Tibial artery (tissue), 4 donors: ENCODE measurements at regions not wholly inside any gene's neighbourhood (a gene's known extent, or its start where the extent isn't known, plus 50 kb on each side); places are given as distances from the start of the nearest gene placed in this dataset.
"Not testable (repeated sequence)": the region's sequence is repeated elsewhere in the genome, so short reads cannot be mapped to it uniquely, and the experiment has no call there.

Source experiments
- DNase-seq, 2 donors: peaks; one replicate each; pipeline ENCODE4 v3.0.0-alpha.2; 2019
- H3K27ac ChIP-seq, 2 donors: fragments of 200-600 bp; sonication (generic) in 1 of 2; 1 replicate in 1 of 2; 2 replicates in 1 of 2; pipeline ENCODE4 v1.5.1; 2018 to 2019; ENCODE audit warnings: mild to moderate bottlenecking in 1 of 2
- H3K27me3 ChIP-seq, 2 donors: fragments of 200-600 bp; sonication (generic) in 1 of 2; one replicate each; pipeline versions ENCODE4 v1.5.1 to v1.6.0; 2016 to 2019
- H3K36me3 ChIP-seq, 3 donors: fragments of 200-600 bp; sonication (generic) in 2 of 3; one replicate each; pipeline ENCODE4 v1.5.1; 2016 to 2019; ENCODE audit warnings: mild to moderate bottlenecking in 2 of 3
- H3K4me1 ChIP-seq, 4 donors: fragments of 200-600 bp; sonication (generic) in 2 of 4; 1 replicate in 3 of 4; 2 replicates in 1 of 4; pipeline ENCODE4 v1.5.1; 2016 to 2019
- H3K4me3 ChIP-seq, 2 donors: fragments of 200-600 bp; sonication (generic) in 1 of 2; 1 replicate in 1 of 2; 2 replicates in 1 of 2; pipeline ENCODE4 v1.5.1; 2018 to 2019; ENCODE audit warnings: mild to moderate bottlenecking in 2 of 2
- H3K9me3 ChIP-seq, 3 donors: fragments of 200-600 bp; sonication (generic) in 1 of 3; one replicate each; pipeline ENCODE4 v1.5.1; 2016 to 2019
- CTCF ChIP-seq, 2 experiments: fragments of 200-600 bp in 1 of 2; fragments of 450-650 bp in 1 of 2; IDR thresholded peaks; one replicate each; pipeline ENCODE4 v1.5.1; 2017 to 2019; ENCODE audit warnings: antibody characterized with exemption in 2 of 2, mild to moderate bottlenecking in 1 of 2, moderate library complexity in 1 of 2
- intact Hi-C: fragments of 100-400 bp; cut with DNase I; formaldehyde crosslinking; loops from one replicate; pipeline ENCODE4 v1.15.0; 2023; ENCODE audit warnings: low total_unique reads

- no peak overlapping the region for H3K4me3 ChIP-seq
- no peaks in the 10 kb centered on the region for H3K9me3 ChIP-seq
- H3K36me3 ChIP-seq = no peaks in the 10 kb centered on the region
- no peaks in the 10 kb centered on the region for H3K4me1 ChIP-seq
- no peaks in the 10 kb centered on the region for H3K27me3 ChIP-seq
- H3K27ac ChIP-seq = no peak overlapping the region
- intact Hi-C loops = no loop called here
- TF ChIP-seq CTCF (IDR thresholded peaks at IDR 0.05) = no peak
- DNase-seq = no peak
Measured at GRCh38 chr16:9160551-9160911, 69.1 kb downstream of the HAPSTR1 start.

DNA sequence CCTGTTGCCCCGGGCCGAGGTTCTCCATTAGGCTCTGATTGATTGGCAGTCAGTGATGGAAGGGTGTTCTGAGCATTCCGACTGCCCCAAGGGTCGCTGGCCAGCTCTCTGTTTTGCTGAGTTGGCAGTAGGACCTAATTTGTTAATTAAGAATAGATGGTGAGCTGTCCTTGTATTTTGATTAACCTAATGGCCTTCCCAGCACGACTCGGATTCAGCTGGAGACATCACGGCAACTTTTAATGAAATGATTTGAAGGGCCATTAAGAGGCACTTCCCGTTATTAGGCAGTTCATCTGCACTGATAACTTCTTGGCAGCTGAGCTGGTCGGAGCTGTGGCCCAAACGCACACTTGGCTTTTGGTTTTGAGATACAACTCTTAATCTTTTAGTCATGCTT lies 74.2 kb downstream of the HAPSTR1 start:
- Histone ChIP-seq H3K9me3 (no peaks in the 10 kb centered on the region), H3K27me3 (no peaks in the 10 kb centered on the region), H3K36me3 (no peaks in the 10 kb centered on the region), H3K4me3 (no peak overlapping the region), H3K4me1 (no peaks in the 10 kb centered on the region), H3K27ac (no peak overlapping the region)
- no peak for TF ChIP-seq CTCF (IDR thresholded peaks at IDR 0.05)
- DNase-seq = no peak
- intact Hi-C loops = no loop called here

DNA sequence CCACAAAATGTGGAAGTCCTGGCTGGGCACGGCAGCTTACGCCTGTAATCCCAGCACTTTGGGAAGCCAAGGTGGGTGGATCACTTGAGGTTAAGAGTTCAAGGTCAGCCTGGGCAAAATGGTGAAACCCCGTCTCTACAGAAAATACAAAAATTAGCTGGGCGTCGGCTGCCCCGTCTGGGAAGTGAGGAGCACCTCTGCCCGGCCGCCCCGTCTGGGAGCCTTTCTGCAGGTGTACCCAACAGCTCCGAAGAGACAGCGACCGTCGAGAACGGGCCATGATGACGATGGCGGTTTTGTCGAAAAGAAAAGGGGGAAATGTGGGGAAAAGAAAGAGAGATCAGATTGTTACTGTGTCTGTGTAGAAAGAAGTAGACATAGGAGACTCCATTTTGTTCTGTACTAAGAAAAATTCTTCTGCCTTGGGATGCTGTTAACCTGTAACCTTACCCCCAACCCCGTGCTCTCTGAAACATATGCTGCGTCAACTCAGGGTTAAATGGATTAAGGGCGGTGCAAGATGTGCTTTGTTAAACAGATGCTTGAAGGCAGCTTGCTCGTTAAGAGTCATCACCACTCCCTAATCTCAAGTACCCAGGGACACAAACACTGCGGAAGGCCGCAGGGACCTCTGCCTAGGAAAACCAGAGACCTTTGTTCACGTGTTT lies 75.0 kb downstream of the HAPSTR1 start:
- H3K4me1 ChIP-seq, intact Hi-C loops, H3K27me3 ChIP-seq, H3K4me3 ChIP-seq, H3K27ac ChIP-seq, H3K36me3 ChIP-seq, DNase-seq, H3K9me3 ChIP-seq: not testable (repeated sequence)

DNA sequence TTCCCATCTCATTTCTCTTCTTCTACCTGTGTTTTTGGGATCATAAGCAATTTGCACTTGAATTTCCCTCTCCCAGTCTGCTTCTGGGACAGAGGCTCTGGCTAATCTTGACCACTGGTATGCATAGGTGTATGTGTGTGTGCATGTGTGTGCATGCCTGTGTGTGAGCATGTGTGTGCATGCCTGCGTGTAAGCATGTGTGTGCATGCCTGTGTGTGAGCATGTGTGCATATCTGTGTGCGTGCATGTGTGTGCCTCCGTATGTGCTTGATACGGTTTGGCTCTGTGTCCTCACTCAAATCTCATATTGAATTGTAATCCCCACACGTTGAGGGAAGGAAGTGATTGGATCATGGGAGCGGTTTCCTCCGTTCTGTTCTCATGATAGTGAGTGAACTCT lies 77.7 kb downstream of the HAPSTR1 start:
- no peak overlapping the region for H3K27ac ChIP-seq
- intact Hi-C loops = no loop called here
- TF ChIP-seq CTCF (IDR thresholded peaks at IDR 0.05) = no peak

GRCh38 chr16:9170470-9170869 lies 79.0 kb downstream of the HAPSTR1 start:
- Histone ChIP-seq H3K4me3 (no peak overlapping the region), H3K36me3 (no peaks in the 10 kb centered on the region), H3K27me3 (no peaks in the 10 kb centered on the region), H3K4me1 (no peaks in the 10 kb centered on the region), H3K9me3 (no peaks in the 10 kb centered on the region), H3K27ac (no peak overlapping the region)
- no peak for TF ChIP-seq CTCF (IDR thresholded peaks at IDR 0.05)
- DNase-seq = no peak
- intact Hi-C loops = no loop called here

More for the DNA sequence above, 77.7 kb downstream of the HAPSTR1 start:
- Histone ChIP-seq H3K4me3 (no peak overlapping the region), H3K9me3 (no peaks in the 10 kb centered on the region), H3K36me3 (no peaks in the 10 kb centered on the region), H3K4me1 (no peaks in the 10 kb centered on the region), H3K27me3 (no peaks in the 10 kb centered on the region)
- no peak for DNase-seq

DNA sequence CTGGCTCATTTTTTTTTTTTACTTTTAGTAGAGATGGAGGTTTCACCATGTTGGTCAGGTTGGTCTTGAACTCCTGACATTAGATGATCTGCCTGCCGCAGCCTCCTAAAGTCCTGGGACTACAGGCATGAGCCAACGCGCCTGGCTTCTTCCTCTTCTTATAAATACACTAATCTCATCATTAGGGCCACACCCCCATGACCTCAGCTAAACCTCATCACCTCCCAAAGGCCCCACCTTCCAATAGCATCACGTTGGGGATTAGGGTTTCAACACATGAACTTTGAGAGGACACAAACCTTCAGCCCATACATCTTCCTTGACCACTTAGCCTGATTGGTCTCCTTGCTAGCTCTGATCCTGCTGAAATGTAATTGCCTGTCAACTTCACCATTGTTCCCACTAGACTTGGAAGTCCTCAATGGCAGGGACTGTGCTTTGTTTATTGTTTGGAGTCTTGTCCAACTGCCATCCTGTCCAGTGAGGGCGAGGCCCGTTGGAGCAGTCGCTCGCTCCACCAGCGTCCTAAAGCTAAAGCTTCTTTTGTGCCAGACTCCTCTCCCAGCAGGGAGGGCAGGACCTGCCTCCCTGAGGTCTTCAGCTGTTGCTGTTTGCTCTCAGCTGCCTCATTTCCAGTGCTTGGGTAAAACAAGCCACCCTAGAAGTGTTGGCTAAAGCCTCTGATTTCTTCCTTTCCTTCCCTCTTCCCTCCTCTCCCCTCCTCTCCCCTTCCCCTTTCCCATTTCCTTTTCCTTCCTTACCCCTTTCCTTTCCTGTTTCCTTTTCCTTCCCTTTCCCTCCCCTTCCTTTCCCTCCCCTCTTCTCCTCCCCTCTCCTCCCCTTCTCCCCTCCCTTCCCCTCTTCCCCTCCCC lies 85.3 kb downstream of the HAPSTR1 start:
- intact Hi-C loops = no loop called here
- no peak for TF ChIP-seq CTCF (IDR thresholded peaks at IDR 0.05)
- H3K4me1 ChIP-seq = no peaks in the 10 kb centered on the region
- no peak overlapping the region for H3K4me3 ChIP-seq
- no peaks in the 10 kb centered on the region for H3K27me3 ChIP-seq
- no peaks in the 10 kb centered on the region for H3K9me3 ChIP-seq
- H3K36me3 ChIP-seq = no peaks in the 10 kb centered on the region
- H3K27ac ChIP-seq = no peak overlapping the region
- DNase-seq = no peak
